GM21717 (cell line): ENCODE measurements at regions not wholly inside any gene's neighbourhood (a gene's known extent, or its start where the extent isn't known, plus 50 kb on each side); places are given as distances from the start of the nearest gene placed in this dataset.

Source experiments
- ATAC-seq: cut with Tn5 transposase; IDR thresholded peaks from one replicate; pipeline ENCODE4 v1.9.1; 2021; ENCODE audit warnings: mild to moderate bottlenecking, moderate library complexity; ENCODE audit not compliant: unreplicated experiment

GRCh38 chr6:2469428-2469827 is 224.0 kb upstream of the GMDS start:
- ATAC-seq: no peak

GRCh38 chr6:2468601-2468955 is 223.2 kb upstream of the GMDS start:
- ATAC-seq: no peak

GRCh38 chr6:2467929-2468600 is 222.7 kb upstream of the GMDS start:
- ATAC-seq: no peak

- ATAC-seq: no peak
These were observed 219.9 kb upstream of the GMDS start for GRCh38 chr6:2465336-2465735.

GRCh38 chr6:2464641-2465040 is 219.2 kb upstream of the GMDS start:
- ATAC-seq: no peak

- ATAC-seq: no peak
These were observed 217.4 kb upstream of the GMDS start for GRCh38 chr6:2462831-2463230.

GRCh38 chr6:2460216-2460745 is 214.9 kb upstream of the GMDS start:
- no peak for ATAC-seq

- ATAC-seq: no peak
These were observed 208.8 kb upstream of the GMDS start for GRCh38 chr6:2454180-2454579.

- no peak for ATAC-seq
These were observed 205.1 kb upstream of the GMDS start for GRCh38 chr6:2450546-2450945.

GRCh38 chr6:2449572-2449940 is 204.2 kb upstream of the GMDS start:
- no peak for ATAC-seq

GRCh38 chr6:2448826-2449571 is 203.6 kb upstream of the GMDS start:
- no peak for ATAC-seq

- ATAC-seq: no peak
These were observed 202.5 kb upstream of the GMDS start for GRCh38 chr6:2447931-2448330.

GRCh38 chr6:2447318-2447920 is 202.0 kb upstream of the GMDS start:
- no peak for ATAC-seq

- no peak for ATAC-seq
These were observed 196.4 kb upstream of the GMDS start for GRCh38 chr6:2441601-2442475.

GRCh38 chr6:2440516-2440915 is 195.1 kb upstream of the GMDS start:
- no peak for ATAC-seq

GRCh38 chr6:2439632-2440031 is 194.2 kb upstream of the GMDS start:
- no peak for ATAC-seq

GRCh38 chr6:2439082-2439481 is 193.7 kb upstream of the GMDS start:
- no peak for ATAC-seq

- ATAC-seq: no peak
These were observed 191.2 kb upstream of the GMDS start for GRCh38 chr6:2436410-2437154.

GRCh38 chr6:2435323-2435722 is 189.9 kb upstream of the GMDS start:
- no peak for ATAC-seq

- no peak for ATAC-seq
These were observed 189.5 kb upstream of the GMDS start for GRCh38 chr6:2434912-2435311.
